ENCODE measurements at regions not wholly inside any gene's neighbourhood (a gene's known extent, or its start where the extent isn't known, plus 50 kb on each side); places are given as distances from the start of the nearest gene placed in this dataset.

GRCh38 chr3:40679290-40679689 is 154.5 kb downstream of the ZNF621 start:
- DNase-seq: no peak
- no peak overlapping the region for H3K4me3 Mint-ChIP-seq
- Histone ChIP-seq H4K91ac (ENCODE audit: insufficient read length, low read depth, low read length) (no peak overlapping the region), H3K27me3 (ENCODE audit: insufficient read depth, low read length) (no peaks in the 10 kb centered on the region), H3K23ac (ENCODE audit: insufficient read length, low read depth, low read length) (no peak overlapping the region), H2AK5ac (ENCODE audit: insufficient read length, low read length) (no peak overlapping the region), H2BK15ac (ENCODE audit: low read depth, low read length) (no peak overlapping the region), H3K18ac (ENCODE audit: insufficient read length, low read depth, low read length) (no peak overlapping the region), H2BK120ac (ENCODE audit: low read depth, low read length, poor library complexity, severe bottlenecking) (no peak overlapping the region), H3K56ac (ENCODE audit: insufficient read length, low read depth, low read length) (no peak overlapping the region), H4K20me1 (ENCODE audit: control insufficient read depth, insufficient read depth, insufficient read length) (no peaks in the 10 kb centered on the region), H3K9ac (ENCODE audit: extremely low read depth, insufficient read length, low read length) (no peak overlapping the region), H4K8ac (replicated peaks; ENCODE audit: insufficient read length, low read depth, low read length) (no peak overlapping the region), H3K79me2 (ENCODE audit: insufficient read depth, low read length) (no peaks in the 10 kb centered on the region), H3K23me2 (ENCODE audit: insufficient read length, low read depth, low read length, poor library complexity, severe bottlenecking) (no peaks in the 10 kb centered on the region), H3T11ph (ENCODE audit: low read length) (no peak overlapping the region), H2BK5ac (ENCODE audit: insufficient read length, low read length) (no peak overlapping the region), H3K4me2 (ENCODE audit: insufficient read depth, insufficient read length, low read length) (no peak overlapping the region), H3K4ac (ENCODE audit: low read depth, low read length) (no peak overlapping the region), H4K5ac (ENCODE audit: insufficient read length, low read depth, low read length) (no peak overlapping the region), H3K27ac (ENCODE audit: insufficient read length, low read depth, low read length) (no peak overlapping the region), H2AFZ (ENCODE audit: low read length) (no peak overlapping the region), H2BK20ac (ENCODE audit: low read depth, low read length, poor library complexity, severe bottlenecking) (no peak overlapping the region), H3K79me1 (ENCODE audit: insufficient read depth, low read depth, low read length, poor library complexity, severe bottlenecking) (no peaks in the 10 kb centered on the region), H3K4me1 (ENCODE audit: insufficient read depth, low read length) (peaks cover 3% of the 10 kb centered on the region; the same call in 1 of the 2 replicates), H3K14ac (ENCODE audit: insufficient read depth, low read length) (no peak overlapping the region), H3K9me3 (ENCODE audit: control insufficient read depth, low read depth, low read length) (no peaks in the 10 kb centered on the region), H2BK12ac (ENCODE audit: insufficient read length, low read depth, low read length) (no peak overlapping the region)
- peaks cover 15 to 22% of the 10 kb centered on the region in 2 experiments for H3K4me1 Mint-ChIP-seq
- peaks cover 1 to 7% of the 10 kb centered on the region in 2 experiments; a peak in 3 of 5 replicates for H3K9me3 Mint-ChIP-seq
- H3K27ac Mint-ChIP-seq: no peak overlapping the region; a peak in 1 of 7 replicates
- peaks cover 0 to 9% (median 0%) of the 10 kb centered on the region in 3 experiments; a peak in 3 of 7 replicates for H3K36me3 Mint-ChIP-seq (ENCODE audit: insufficient read depth in 1 of 3, low read depth in 3 of 3)
- no peaks in the 10 kb centered on the region for H3K27me3 Mint-ChIP-seq (ENCODE audit: low read depth)
- WGBS (ENCODE audit: extremely low coverage, insufficient read length, low lambda C conversion rate): no CpG with 5 or more reads among the region's 4 CpGs
- TF ChIP-seq, protein P1, sequence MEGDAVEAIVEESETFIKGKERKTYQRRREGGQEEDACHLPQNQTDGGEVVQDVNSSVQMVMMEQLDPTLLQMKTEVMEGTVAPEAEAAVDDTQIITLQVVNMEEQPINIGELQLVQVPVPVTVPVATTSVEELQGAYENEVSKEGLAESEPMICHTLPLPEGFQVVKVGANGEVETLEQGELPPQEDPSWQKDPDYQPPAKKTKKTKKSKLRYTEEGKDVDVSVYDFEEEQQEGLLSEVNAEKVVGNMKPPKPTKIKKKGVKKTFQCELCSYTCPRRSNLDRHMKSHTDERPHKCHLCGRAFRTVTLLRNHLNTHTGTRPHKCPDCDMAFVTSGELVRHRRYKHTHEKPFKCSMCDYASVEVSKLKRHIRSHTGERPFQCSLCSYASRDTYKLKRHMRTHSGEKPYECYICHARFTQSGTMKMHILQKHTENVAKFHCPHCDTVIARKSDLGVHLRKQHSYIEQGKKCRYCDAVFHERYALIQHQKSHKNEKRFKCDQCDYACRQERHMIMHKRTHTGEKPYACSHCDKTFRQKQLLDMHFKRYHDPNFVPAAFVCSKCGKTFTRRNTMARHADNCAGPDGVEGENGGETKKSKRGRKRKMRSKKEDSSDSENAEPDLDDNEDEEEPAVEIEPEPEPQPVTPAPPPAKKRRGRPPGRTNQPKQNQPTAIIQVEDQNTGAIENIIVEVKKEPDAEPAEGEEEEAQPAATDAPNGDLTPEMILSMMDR (conservative IDR thresholded peaks at IDR 0.05): no peak

All from H9 (cell line).